Activated naive CD4-positive, alpha-beta T cell treated with anti-CD3 and anti-CD28 coated beads for 36 hours (primary cell): ENCODE measurements at regions not wholly inside any gene's neighbourhood (a gene's known extent, or its start where the extent isn't known, plus 50 kb on each side); places are given as distances from the start of the nearest gene placed in this dataset.
"Not testable (repeated sequence)": the region's sequence is repeated elsewhere in the genome, so short reads cannot be mapped to it uniquely, and the experiment has no call there.

Experiments
- CTCF ChIA-PET: fragments of 350-600 bp; sonication (Branson Sonifier 250); formaldehyde crosslinking; loops from one replicate; lab custom pipeline; 2021; ENCODE audit warnings: antibody characterized with exemption; lab: Charles Lee
- DNase-seq: peaks from one replicate; pipeline ENCODE4 v3.0.0-alpha.2; 2020
- H3K27ac Mint-ChIP-seq: one replicate; pipeline ENCODE4 v1.8.0; 2021; ENCODE audit warnings: mild to moderate bottlenecking, mixed read lengths
- H3K27me3 Mint-ChIP-seq: one replicate; pipeline ENCODE4 v1.8.0; 2021; ENCODE audit warnings: low read depth, mixed read lengths
- H3K36me3 Mint-ChIP-seq: one replicate; pipeline ENCODE4 v1.8.0; 2021; ENCODE audit warnings: low read depth, mixed read lengths
- H3K4me1 Mint-ChIP-seq: one replicate; pipeline ENCODE4 v1.8.0; 2021; ENCODE audit warnings: low read depth, mixed read lengths
- H3K4me3 Mint-ChIP-seq: one replicate; pipeline ENCODE4 v1.8.0; 2021; ENCODE audit warnings: mild to moderate bottlenecking, moderate library complexity, mixed read lengths
- H3K9me3 Mint-ChIP-seq: one replicate; pipeline ENCODE4 v1.8.0; 2021; ENCODE audit warnings: mixed read lengths
- intact Hi-C: fragments of 100-400 bp; cut with micrococcal nuclease; formaldehyde crosslinking; loops from one replicate; pipeline ENCODE4 v1.15.1; 2023

GRCh38 chr6:146962329-146962728, 241.9 kb upstream of the STXBP5 start:
- Mint-ChIP-seq H3K9me3 (peaks cover 24% of the 10 kb centered on the region), H3K27me3 (no peaks in the 10 kb centered on the region), H3K4me3 (no peak overlapping the region), H3K27ac (no peak overlapping the region), H3K4me1 (no peaks in the 10 kb centered on the region), H3K36me3 (peaks cover 9% of the 10 kb centered on the region)
- no peak for DNase-seq
- CTCF ChIA-PET: no interaction called here
- intact Hi-C loops: no loop called here

GRCh38 chr6:146965110-146965689, 239.0 kb upstream of the STXBP5 start:
- Mint-ChIP-seq H3K9me3 (peaks cover 26% of the 10 kb centered on the region), H3K36me3 (peaks cover 9% of the 10 kb centered on the region), H3K27me3 (no peaks in the 10 kb centered on the region), H3K4me3 (no peak overlapping the region), H3K27ac (no peak overlapping the region), H3K4me1 (no peaks in the 10 kb centered on the region)
- intact Hi-C loops: no loop called here
- peak; percentile 11 for DNase-seq
- CTCF ChIA-PET: no interaction called here

- Mint-ChIP-seq H3K27ac (no peak overlapping the region), H3K27me3 (no peaks in the 10 kb centered on the region), H3K36me3 (peaks cover 9% of the 10 kb centered on the region), H3K9me3 (peaks cover 26% of the 10 kb centered on the region), H3K4me1 (no peaks in the 10 kb centered on the region), H3K4me3 (no peak overlapping the region)
- intact Hi-C loops: no loop called here
- no peak for DNase-seq
- CTCF ChIA-PET: no interaction called here
These were observed 236.0 kb upstream of the STXBP5 start for GRCh38 chr6:146968041-146968760.

GRCh38 chr6:146972546-146972945, 231.7 kb upstream of the STXBP5 start:
- CTCF ChIA-PET: no interaction called here
- no peaks in the 10 kb centered on the region for H3K36me3 Mint-ChIP-seq
- no peak overlapping the region for H3K27ac Mint-ChIP-seq
- intact Hi-C loops: no loop called here
- H3K4me3 Mint-ChIP-seq: no peak overlapping the region
- H3K9me3 Mint-ChIP-seq: no peaks in the 10 kb centered on the region
- H3K27me3 Mint-ChIP-seq: no peaks in the 10 kb centered on the region
- H3K4me1 Mint-ChIP-seq: no peaks in the 10 kb centered on the region
- no peak for DNase-seq

GRCh38 chr6:146974351-146974750, 229.9 kb upstream of the STXBP5 start:
- CTCF ChIA-PET: no interaction called here
- H3K4me3 Mint-ChIP-seq: no peak overlapping the region
- DNase-seq: no peak
- intact Hi-C loops: no loop called here
- H3K9me3 Mint-ChIP-seq: no peaks in the 10 kb centered on the region
- no peak overlapping the region for H3K27ac Mint-ChIP-seq
- no peaks in the 10 kb centered on the region for H3K36me3 Mint-ChIP-seq
- no peaks in the 10 kb centered on the region for H3K4me1 Mint-ChIP-seq
- no peaks in the 10 kb centered on the region for H3K27me3 Mint-ChIP-seq

- Mint-ChIP-seq H3K4me1 (no peaks in the 10 kb centered on the region), H3K36me3 (no peaks in the 10 kb centered on the region), H3K4me3 (no peak overlapping the region), H3K27ac (no peak overlapping the region), H3K9me3 (no peaks in the 10 kb centered on the region), H3K27me3 (no peaks in the 10 kb centered on the region)
- CTCF ChIA-PET: no interaction called here
- intact Hi-C loops: no loop called here
- no peak for DNase-seq
These were observed 229.1 kb upstream of the STXBP5 start for GRCh38 chr6:146975093-146975492.

GRCh38 chr6:146980900-146981329, 223.3 kb upstream of the STXBP5 start:
- Mint-ChIP-seq H3K9me3 (no peaks in the 10 kb centered on the region), H3K27ac (no peak overlapping the region), H3K36me3 (no peaks in the 10 kb centered on the region), H3K27me3 (no peaks in the 10 kb centered on the region), H3K4me3 (no peak overlapping the region), H3K4me1 (no peaks in the 10 kb centered on the region)
- CTCF ChIA-PET: no interaction called here
- no peak for DNase-seq
- intact Hi-C loops: no loop called here

- DNase-seq: no peak
- Mint-ChIP-seq H3K27me3 (no peaks in the 10 kb centered on the region), H3K4me1 (no peaks in the 10 kb centered on the region), H3K36me3 (no peaks in the 10 kb centered on the region), H3K9me3 (no peaks in the 10 kb centered on the region), H3K4me3 (no peak overlapping the region), H3K27ac (no peak overlapping the region)
- intact Hi-C loops: no loop called here
- CTCF ChIA-PET: no interaction called here
These were observed 222.2 kb upstream of the STXBP5 start for GRCh38 chr6:146981981-146982380.

- no peak for DNase-seq
- Mint-ChIP-seq H3K27ac (no peak overlapping the region), H3K4me3 (no peak overlapping the region), H3K27me3 (no peaks in the 10 kb centered on the region), H3K4me1 (no peaks in the 10 kb centered on the region), H3K36me3 (no peaks in the 10 kb centered on the region), H3K9me3 (no peaks in the 10 kb centered on the region)
- CTCF ChIA-PET: interaction anchor here (0.7 kb wide), 1 partner anchor 14 kb away, joined by 3 read pairs; no protein-coding TSS in a partner anchor
- intact Hi-C loops: no loop called here
These were observed 219.8 kb upstream of the STXBP5 start for GRCh38 chr6:146984251-146984924.

- H3K4me1 Mint-ChIP-seq: no peaks in the 10 kb centered on the region
- DNase-seq: no peak
- no peak overlapping the region for H3K4me3 Mint-ChIP-seq
- CTCF ChIA-PET: interaction anchor here (0.7 kb wide), 1 partner anchor 30 kb away, joined by 3 read pairs; no protein-coding TSS in a partner anchor
- intact Hi-C loops: no loop called here
- H3K9me3 Mint-ChIP-seq: no peaks in the 10 kb centered on the region
- H3K27me3 Mint-ChIP-seq: no peaks in the 10 kb centered on the region
- no peaks in the 10 kb centered on the region for H3K36me3 Mint-ChIP-seq
- H3K27ac Mint-ChIP-seq: no peak overlapping the region
These were observed 219.1 kb upstream of the STXBP5 start for GRCh38 chr6:146985111-146985510.

GRCh38 chr6:146985966-146986365, 218.3 kb upstream of the STXBP5 start:
- no peak for DNase-seq
- Mint-ChIP-seq H3K27ac (no peak overlapping the region), H3K36me3 (no peaks in the 10 kb centered on the region), H3K4me1 (no peaks in the 10 kb centered on the region), H3K27me3 (no peaks in the 10 kb centered on the region), H3K9me3 (no peaks in the 10 kb centered on the region), H3K4me3 (no peak overlapping the region)
- CTCF ChIA-PET: interaction anchor here (0.6 kb wide), 1 partner anchor 50 kb away, joined by 3 read pairs; no protein-coding TSS in a partner anchor
- intact Hi-C loops: no loop called here

GRCh38 chr6:146987938-146988337, 216.3 kb upstream of the STXBP5 start:
- H3K36me3 Mint-ChIP-seq, intact Hi-C loops, H3K9me3 Mint-ChIP-seq, DNase-seq, CTCF ChIA-PET, H3K4me1 Mint-ChIP-seq, H3K27ac Mint-ChIP-seq, H3K27me3 Mint-ChIP-seq, H3K4me3 Mint-ChIP-seq: not testable (repeated sequence)

- CTCF ChIA-PET: no interaction called here
- H3K36me3 Mint-ChIP-seq: no peaks in the 10 kb centered on the region
- DNase-seq: no peak
- no peaks in the 10 kb centered on the region for H3K4me1 Mint-ChIP-seq
- H3K4me3 Mint-ChIP-seq: no peak overlapping the region
- intact Hi-C loops: no loop called here
- no peaks in the 10 kb centered on the region for H3K9me3 Mint-ChIP-seq
- H3K27ac Mint-ChIP-seq: no peak overlapping the region
- no peaks in the 10 kb centered on the region for H3K27me3 Mint-ChIP-seq
These were observed 214.4 kb upstream of the STXBP5 start for GRCh38 chr6:146989860-146990259.
